GM13976 (cell line): ENCODE measurements at regions not wholly inside any gene's neighbourhood (a gene's known extent, or its start where the extent isn't known, plus 50 kb on each side); places are given as distances from the start of the nearest gene placed in this dataset.

Source experiments
- DNase-seq: peaks from one replicate; pipeline ENCODE4 v3.0.0; 2012; ENCODE audit warnings: low spot score
- CTCF ChIP-seq: IDR thresholded peaks from 2 replicates; pipeline ENCODE4 v1.5.1; 2012; ENCODE audit warnings: borderline replicate concordance, mild to moderate bottlenecking; ENCODE audit not compliant: insufficient read depth; ENCODE audit errors: extremely low read depth, missing control alignments, control extremely low read depth
- in situ Hi-C: fragments of 300-500 bp; cut with MboI; formaldehyde crosslinking; loops from one replicate; pipeline ENCODE4 v1.12.0; 2022; ENCODE audit warnings: low sequenced_read_pairs, mixed read lengths, inconsistent platforms; ENCODE audit not compliant: unreplicated experiment

DNA sequence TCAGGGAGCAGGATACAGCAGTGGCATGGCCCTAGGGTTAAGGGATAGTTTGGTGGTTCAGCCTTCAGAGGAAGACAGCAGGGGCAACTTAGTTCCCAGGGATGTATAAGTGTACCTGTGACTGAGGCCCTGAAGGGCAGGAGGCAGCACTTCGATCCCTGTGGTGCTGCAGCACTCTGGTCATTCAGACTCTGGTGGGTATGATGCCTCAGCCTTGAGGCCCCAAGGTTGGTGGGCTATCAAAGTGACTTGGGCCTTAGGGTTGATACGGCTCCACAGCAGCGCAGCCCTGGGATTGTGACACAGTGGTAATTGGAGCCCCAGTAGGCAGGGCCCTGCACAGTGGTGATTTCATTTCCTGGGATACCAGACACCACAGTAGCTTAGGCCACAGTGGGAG is 1703.1 kb downstream of the PCDH7 start:
- no peak for TF ChIP-seq CTCF
- DNase-seq: no peak
- in situ Hi-C loops: no loop called here

GRCh38 chr4:32425243-32425642 is 1705.1 kb downstream of the PCDH7 start:
- in situ Hi-C loops: no loop called here
- no peak for TF ChIP-seq CTCF
- DNase-seq: no peak

- DNase-seq: no peak
- in situ Hi-C loops: no loop called here
- TF ChIP-seq CTCF: no peak
Measured at GRCh38 chr4:32427566-32427965, 1707.4 kb downstream of the PCDH7 start.

GRCh38 chr4:32429151-32429550 is 1709.0 kb downstream of the PCDH7 start:
- DNase-seq: no peak
- TF ChIP-seq CTCF: no peak
- in situ Hi-C loops: no loop called here

DNA sequence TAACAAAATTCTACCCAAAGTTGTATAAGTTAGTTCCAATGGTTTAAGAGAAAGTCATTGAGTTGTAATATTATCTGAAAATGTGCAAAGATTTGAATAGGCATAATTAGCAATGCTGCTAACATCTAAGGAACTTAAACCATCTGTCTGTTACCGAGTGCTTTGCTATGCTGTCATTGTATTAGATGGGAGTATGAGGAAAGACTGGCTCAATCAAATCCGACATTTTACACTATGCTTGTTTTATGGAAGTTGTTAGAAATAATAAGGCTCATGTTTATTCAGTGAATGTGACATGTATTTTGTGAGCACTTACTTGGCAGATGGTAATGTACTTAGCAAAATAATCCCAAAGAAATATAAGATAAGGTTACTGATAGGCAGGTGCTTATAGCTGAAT is 1715.1 kb downstream of the PCDH7 start:
- DNase-seq: no peak

DNA sequence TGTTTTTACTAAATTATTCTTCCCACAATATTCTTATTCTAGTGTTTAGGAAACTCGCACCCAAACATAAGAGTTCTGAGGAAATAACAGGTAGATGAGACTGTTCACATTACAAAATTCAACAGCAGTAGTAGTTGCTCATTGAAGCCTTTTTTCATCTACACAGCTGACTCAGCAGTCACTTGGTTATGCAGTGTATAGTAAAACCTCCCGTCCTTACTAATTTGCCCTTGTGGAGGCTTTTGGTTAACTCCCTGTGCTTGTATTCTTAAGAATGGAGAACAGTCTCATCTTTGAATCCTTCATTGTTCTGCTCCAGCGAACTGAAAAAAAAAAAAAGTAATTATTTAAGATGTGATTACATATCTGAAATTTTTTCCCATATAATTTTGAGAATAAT is 1716.6 kb downstream of the PCDH7 start:
- DNase-seq: no peak
- no peak for TF ChIP-seq CTCF
- in situ Hi-C loops: no loop called here

More for the DNA sequence above, 1715.1 kb downstream of the PCDH7 start:
- in situ Hi-C loops: no loop called here
- TF ChIP-seq CTCF: no peak

DNA sequence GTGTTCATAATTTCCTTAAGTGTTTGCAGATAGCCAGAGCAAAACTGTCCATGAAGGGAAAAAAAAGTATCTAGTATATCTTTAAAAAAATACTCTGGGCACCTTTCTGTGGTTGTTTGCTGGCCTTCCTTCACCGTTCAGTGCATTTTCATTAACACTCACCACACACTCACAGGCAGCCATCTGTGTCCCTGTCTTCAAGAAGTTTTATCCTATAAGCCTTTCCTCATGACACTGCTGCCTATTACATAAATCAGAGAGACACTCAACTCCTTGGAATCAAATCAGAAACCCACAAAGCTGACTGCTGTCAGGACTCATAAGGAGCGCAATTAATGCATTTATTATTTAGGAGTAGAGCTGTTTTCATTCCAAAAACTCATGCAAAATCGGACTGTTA is 1720.2 kb downstream of the PCDH7 start:
- no peak for TF ChIP-seq CTCF
- in situ Hi-C loops: no loop called here

More for the DNA sequence above, 1720.2 kb downstream of the PCDH7 start:
- no peak for DNase-seq
